GM23338 (cell line): ENCODE measurements at regions not wholly inside any gene's neighbourhood (a gene's known extent, or its start where the extent isn't known, plus 50 kb on each side); places are given as distances from the start of the nearest gene placed in this dataset.
A peak's percentile ranks its signal among the peaks of the same experiment; 100 is the strongest.

Experiments
- ATAC-seq: fragments of 200-7000 bp; cut with Tn5 transposase; 3 replicates; pipeline ENCODE4 v1.9.1; 2020
- DNase-seq: peaks from one replicate; pipeline ENCODE4 v3.0.0-alpha.2; 2015; ENCODE audit warnings: low spot score
- H2AFZ ChIP-seq: fragments of 200-600 bp; sonication (generic); 2 replicates; pipeline ENCODE4 v1.8.0; 2016; ENCODE audit warnings: antibody characterized with exemption, mild to moderate bottlenecking, moderate library complexity
- H3F3A ChIP-seq: fragments of 200-600 bp; sonication (generic); replicated peaks from 2 replicates; pipeline ENCODE4 v1.8.0; 2017; ENCODE audit warnings: antibody characterized with exemption, mixed run types, low read depth
- H3K27ac ChIP-seq: fragments of 200-600 bp; sonication (generic); 2 replicates; pipeline ENCODE4 v1.6.1; 2016; ENCODE audit warnings: low read depth
- H3K27me3 ChIP-seq: fragments of 200-600 bp; sonication (generic); 2 replicates; pipeline ENCODE4 v1.8.0; 2016; ENCODE audit warnings: mild to moderate bottlenecking, mixed run types, moderate library complexity; ENCODE audit not compliant: insufficient read depth
- H3K36me3 ChIP-seq: fragments of 200-600 bp; sonication (generic); 2 replicates; pipeline ENCODE4 v1.8.0; 2016; ENCODE audit warnings: mild to moderate bottlenecking; ENCODE audit not compliant: insufficient read depth
- H3K4me1 ChIP-seq: fragments of 200-600 bp; sonication (generic); 2 replicates; pipeline ENCODE4 v1.8.0; 2016; ENCODE audit warnings: mild to moderate bottlenecking, moderate library complexity; ENCODE audit not compliant: insufficient read depth
- H3K4me2 ChIP-seq: fragments of 200-600 bp; sonication (generic); 2 replicates; pipeline ENCODE4 v1.7.1; 2017; ENCODE audit warnings: mixed run types
- H3K4me3 ChIP-seq: fragments of 200-600 bp; sonication (generic); 2 replicates; pipeline ENCODE4 v1.6.1; 2016; ENCODE audit warnings: mixed run types
- H3K79me2 ChIP-seq: fragments of 200-600 bp; sonication (generic); replicated peaks from 2 replicates; pipeline ENCODE4 v1.8.0; 2017; ENCODE audit warnings: mild to moderate bottlenecking; ENCODE audit not compliant: insufficient read depth
- H3K9me2 ChIP-seq: fragments of 200-600 bp; sonication (generic); 2 replicates; pipeline ENCODE4 v1.8.0; 2017; ENCODE audit not compliant: insufficient read depth
- H4K20me1 ChIP-seq: fragments of 200-600 bp; sonication (generic); replicated peaks from 2 replicates; pipeline ENCODE4 v1.8.0; 2017; ENCODE audit warnings: mild to moderate bottlenecking; ENCODE audit not compliant: insufficient read depth
- H3K27ac Mint-ChIP-seq: 2 replicates; pipeline ENCODE4 v1.8.0; 2020; ENCODE audit warnings: inconsistent platforms, mild to moderate bottlenecking, moderate library complexity, mixed read lengths
- H3K27me3 Mint-ChIP-seq: 3 replicates; pipeline ENCODE4 v1.8.0; 2022; ENCODE audit warnings: low read depth, mild to moderate bottlenecking, moderate library complexity, mixed read lengths, inconsistent platforms; ENCODE audit not compliant: insufficient read depth, poor library complexity
- H3K36me3 Mint-ChIP-seq: 3 replicates; pipeline ENCODE4 v1.8.0; 2021; ENCODE audit warnings: low read depth, mild to moderate bottlenecking, inconsistent platforms, moderate library complexity, mixed read lengths
- H3K4me1 Mint-ChIP-seq: 3 replicates; pipeline ENCODE4 v1.8.0; 2020; ENCODE audit warnings: mild to moderate bottlenecking, inconsistent platforms, mixed read lengths
- H3K4me3 Mint-ChIP-seq: 3 replicates; pipeline ENCODE4 v1.8.0; 2021; ENCODE audit warnings: moderate library complexity, mild to moderate bottlenecking, inconsistent platforms, mixed read lengths
- H3K9me3 Mint-ChIP-seq: 3 replicates; pipeline ENCODE4 v1.8.0; 2020; ENCODE audit warnings: moderate library complexity, mild to moderate bottlenecking, inconsistent platforms, mixed read lengths
- CTCF ChIP-seq, 2 experiments: fragments of 200-600 bp in 1 of 2; sonication (generic) in 1 of 2; conservative IDR thresholded peaks; 2 replicates each; pipeline versions ENCODE4 v1.5.1 to v1.6.1; 2016 to 2017; ENCODE audit warnings: antibody characterized with exemption in 2 of 2, low read depth in 2 of 2, mild to moderate bottlenecking in 2 of 2, moderate library complexity in 1 of 2
- ETS1 ChIP-seq: IDR thresholded peaks from 2 replicates; pipeline ENCODE4 v1.6.1; 2016; ENCODE audit warnings: antibody characterized with exemption
- EZH2 ChIP-seq: fragments of 200-600 bp; sonication (generic); IDR thresholded peaks from one replicate; pipeline ENCODE4 v1.8.0; 2017; ENCODE audit warnings: antibody characterized with exemption, mild to moderate bottlenecking, low read depth; ENCODE audit not compliant: unreplicated experiment
- JUNB ChIP-seq: IDR thresholded peaks from one replicate; pipeline ENCODE4 v1.6.1; 2016; ENCODE audit warnings: antibody characterized with exemption; ENCODE audit not compliant: unreplicated experiment
- POLR2AphosphoS5 ChIP-seq: IDR thresholded peaks from 2 replicates; pipeline ENCODE4 v1.6.1; 2016; ENCODE audit warnings: antibody characterized with exemption, low read depth
- ZNF331 ChIP-seq: fragments of 250-450 bp; sonication (Bioruptor Pico); IDR thresholded peaks from 2 replicates; pipeline ENCODE4 v1.5.0; 2020; ENCODE audit warnings: low read depth, mild to moderate bottlenecking, moderate library complexity
- TF ChIP-seq, protein P1 (sequence below): fragments of 250-450 bp; sonication (Bioruptor Pico); IDR thresholded peaks from 2 replicates; pipeline ENCODE4 v1.5.0; 2020; ENCODE audit warnings: mild to moderate bottlenecking, moderate library complexity

DNA sequence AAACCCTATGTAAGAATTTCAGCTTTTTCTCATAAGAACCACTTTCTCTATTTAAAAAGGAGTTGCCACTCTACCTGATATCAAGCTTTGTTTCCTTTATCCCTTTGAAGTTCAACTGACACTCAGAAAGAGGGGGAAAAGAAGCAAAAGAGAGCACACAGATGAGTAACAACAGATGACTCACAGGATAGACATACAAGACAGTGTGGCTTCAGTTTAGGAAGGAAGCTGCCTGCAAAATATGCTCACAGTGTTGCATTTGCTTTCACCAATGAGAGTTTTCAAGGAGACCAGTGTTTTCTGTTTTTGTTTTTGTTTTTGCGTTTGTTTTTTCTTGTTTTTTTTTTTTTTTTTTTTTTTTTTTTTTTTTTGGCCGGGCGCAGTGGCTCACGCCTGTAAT lies 1181.6 kb downstream of the DNAJB9 start:
- no peaks in the 10 kb centered on the region for H4K20me1 ChIP-seq
- H3K27me3 Mint-ChIP-seq = no peaks in the 10 kb centered on the region
- H3F3A ChIP-seq = no peaks in the 10 kb centered on the region
- H2AFZ ChIP-seq = 0 out of 2 replicates have a peak overlapping the region, but pooled peaks have one; percentile 1
- DNase-seq (no peak), ATAC-seq (no peak)
- H3K36me3 Mint-ChIP-seq = no peaks in the 10 kb centered on the region
- H3K79me2 ChIP-seq = no peaks in the 10 kb centered on the region
- H3K9me3 Mint-ChIP-seq = no peaks in the 10 kb centered on the region
- H3K4me1 Mint-ChIP-seq = no peaks in the 10 kb centered on the region
- no peaks in the 10 kb centered on the region for H3K27me3 ChIP-seq
- no peak overlapping the region for H3K27ac Mint-ChIP-seq
- H3K4me3 ChIP-seq = no peak overlapping the region
- H3K36me3 ChIP-seq = no peaks in the 10 kb centered on the region
- TF ChIP-seq, protein P1, sequence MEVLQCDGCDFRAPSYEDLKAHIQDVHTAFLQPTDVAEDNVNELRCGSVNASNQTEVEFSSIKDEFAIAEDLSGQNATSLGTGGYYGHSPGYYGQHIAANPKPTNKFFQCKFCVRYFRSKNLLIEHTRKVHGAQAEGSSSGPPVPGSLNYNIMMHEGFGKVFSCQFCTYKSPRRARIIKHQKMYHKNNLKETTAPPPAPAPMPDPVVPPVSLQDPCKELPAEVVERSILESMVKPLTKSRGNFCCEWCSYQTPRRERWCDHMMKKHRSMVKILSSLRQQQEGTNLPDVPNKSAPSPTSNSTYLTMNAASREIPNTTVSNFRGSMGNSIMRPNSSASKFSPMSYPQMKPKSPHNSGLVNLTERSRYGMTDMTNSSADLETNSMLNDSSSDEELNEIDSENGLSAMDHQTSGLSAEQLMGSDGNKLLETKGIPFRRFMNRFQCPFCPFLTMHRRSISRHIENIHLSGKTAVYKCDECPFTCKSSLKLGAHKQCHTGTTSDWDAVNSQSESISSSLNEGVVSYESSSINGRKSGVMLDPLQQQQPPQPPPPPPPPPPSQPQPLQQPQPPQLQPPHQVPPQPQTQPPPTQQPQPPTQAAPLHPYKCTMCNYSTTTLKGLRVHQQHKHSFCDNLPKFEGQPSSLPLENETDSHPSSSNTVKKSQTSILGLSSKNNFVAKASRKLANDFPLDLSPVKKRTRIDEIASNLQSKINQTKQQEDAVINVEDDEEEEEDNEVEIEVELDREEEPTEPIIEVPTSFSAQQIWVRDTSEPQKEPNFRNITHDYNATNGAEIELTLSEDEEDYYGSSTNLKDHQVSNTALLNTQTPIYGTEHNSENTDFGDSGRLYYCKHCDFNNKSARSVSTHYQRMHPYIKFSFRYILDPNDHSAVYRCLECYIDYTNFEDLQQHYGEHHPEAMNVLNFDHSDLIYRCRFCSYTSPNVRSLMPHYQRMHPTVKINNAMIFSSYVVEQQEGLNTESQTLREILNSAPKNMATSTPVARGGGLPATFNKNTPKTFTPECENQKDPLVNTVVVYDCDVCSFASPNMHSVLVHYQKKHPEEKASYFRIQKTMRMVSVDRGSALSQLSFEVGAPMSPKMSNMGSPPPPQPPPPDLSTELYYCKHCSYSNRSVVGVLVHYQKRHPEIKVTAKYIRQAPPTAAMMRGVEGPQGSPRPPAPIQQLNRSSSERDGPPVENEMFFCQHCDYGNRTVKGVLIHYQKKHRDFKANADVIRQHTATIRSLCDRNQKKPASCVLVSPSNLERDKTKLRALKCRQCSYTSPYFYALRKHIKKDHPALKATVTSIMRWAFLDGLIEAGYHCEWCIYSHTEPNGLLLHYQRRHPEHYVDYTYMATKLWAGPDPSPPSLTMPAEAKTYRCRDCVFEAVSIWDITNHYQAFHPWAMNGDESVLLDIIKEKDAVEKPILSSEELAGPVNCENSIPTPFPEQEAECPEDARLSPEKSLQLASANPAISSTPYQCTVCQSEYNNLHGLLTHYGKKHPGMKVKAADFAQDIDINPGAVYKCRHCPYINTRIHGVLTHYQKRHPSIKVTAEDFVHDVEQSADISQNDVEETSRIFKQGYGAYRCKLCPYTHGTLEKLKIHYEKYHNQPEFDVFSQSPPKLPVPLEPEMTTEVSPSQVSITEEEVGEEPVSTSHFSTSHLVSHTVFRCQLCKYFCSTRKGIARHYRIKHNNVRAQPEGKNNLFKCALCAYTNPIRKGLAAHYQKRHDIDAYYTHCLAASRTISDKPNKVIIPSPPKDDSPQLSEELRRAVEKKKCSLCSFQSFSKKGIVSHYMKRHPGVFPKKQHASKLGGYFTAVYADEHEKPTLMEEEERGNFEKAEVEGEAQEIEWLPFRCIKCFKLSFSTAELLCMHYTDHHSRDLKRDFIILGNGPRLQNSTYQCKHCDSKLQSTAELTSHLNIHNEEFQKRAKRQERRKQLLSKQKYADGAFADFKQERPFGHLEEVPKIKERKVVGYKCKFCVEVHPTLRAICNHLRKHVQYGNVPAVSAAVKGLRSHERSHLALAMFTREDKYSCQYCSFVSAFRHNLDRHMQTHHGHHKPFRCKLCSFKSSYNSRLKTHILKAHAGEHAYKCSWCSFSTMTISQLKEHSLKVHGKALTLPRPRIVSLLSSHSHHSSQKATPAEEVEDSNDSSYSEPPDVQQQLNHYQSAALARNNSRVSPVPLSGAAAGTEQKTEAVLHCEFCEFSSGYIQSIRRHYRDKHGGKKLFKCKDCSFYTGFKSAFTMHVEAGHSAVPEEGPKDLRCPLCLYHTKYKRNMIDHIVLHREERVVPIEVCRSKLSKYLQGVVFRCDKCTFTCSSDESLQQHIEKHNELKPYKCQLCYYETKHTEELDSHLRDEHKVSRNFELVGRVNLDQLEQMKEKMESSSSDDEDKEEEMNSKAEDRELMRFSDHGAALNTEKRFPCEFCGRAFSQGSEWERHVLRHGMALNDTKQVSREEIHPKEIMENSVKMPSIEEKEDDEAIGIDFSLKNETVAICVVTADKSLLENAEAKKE (CRISPR knock-in tag) = no peak
- TF ChIP-seq EZH2 (no peak), ETS1 (no peak), POLR2AphosphoS5 (no peak), JUNB (no peak)
- no peak overlapping the region for H3K4me2 ChIP-seq
- no peak overlapping the region for H3K4me3 Mint-ChIP-seq
- no peaks in the 10 kb centered on the region for H3K4me1 ChIP-seq
- no peaks in the 10 kb centered on the region; the same call in 1 of the 2 replicates for H3K9me2 ChIP-seq
- no peak overlapping the region for H3K27ac ChIP-seq

GRCh38 chr7:109752068-109752467 lies 1182.4 kb downstream of the DNAJB9 start:
- H3K27ac Mint-ChIP-seq = no peak overlapping the region
- H3K36me3 Mint-ChIP-seq = no peaks in the 10 kb centered on the region
- Histone ChIP-seq H3K4me1 (no peaks in the 10 kb centered on the region), H2AFZ (no peak overlapping the region), H3K36me3 (no peaks in the 10 kb centered on the region), H3F3A (no peaks in the 10 kb centered on the region), H3K4me3 (no peak overlapping the region), H3K27me3 (no peaks in the 10 kb centered on the region), H3K9me2 (no peaks in the 10 kb centered on the region; the same call in 1 of the 2 replicates), H3K27ac (no peak overlapping the region), H3K79me2 (no peaks in the 10 kb centered on the region), H4K20me1 (no peaks in the 10 kb centered on the region), H3K4me2 (no peak overlapping the region)
- no peaks in the 10 kb centered on the region for H3K27me3 Mint-ChIP-seq
- no peaks in the 10 kb centered on the region for H3K4me1 Mint-ChIP-seq
- DNase-seq (no peak), ATAC-seq (no peak)
- no peak overlapping the region for H3K4me3 Mint-ChIP-seq
- H3K9me3 Mint-ChIP-seq = no peaks in the 10 kb centered on the region
- no peak for TF ChIP-seq ETS1
- TF ChIP-seq ZNF331 (CRISPR knock-in tag) = no peak
- no peak for TF ChIP-seq CTCF (conservative IDR thresholded peaks at IDR 0.05; ENCODE audit: low read depth in 2 of 2)
